ENCODE measurements at regions not wholly inside any gene's neighbourhood (a gene's known extent, or its start where the extent isn't known, plus 50 kb on each side); places are given as distances from the start of the nearest gene placed in this dataset.

DNA sequence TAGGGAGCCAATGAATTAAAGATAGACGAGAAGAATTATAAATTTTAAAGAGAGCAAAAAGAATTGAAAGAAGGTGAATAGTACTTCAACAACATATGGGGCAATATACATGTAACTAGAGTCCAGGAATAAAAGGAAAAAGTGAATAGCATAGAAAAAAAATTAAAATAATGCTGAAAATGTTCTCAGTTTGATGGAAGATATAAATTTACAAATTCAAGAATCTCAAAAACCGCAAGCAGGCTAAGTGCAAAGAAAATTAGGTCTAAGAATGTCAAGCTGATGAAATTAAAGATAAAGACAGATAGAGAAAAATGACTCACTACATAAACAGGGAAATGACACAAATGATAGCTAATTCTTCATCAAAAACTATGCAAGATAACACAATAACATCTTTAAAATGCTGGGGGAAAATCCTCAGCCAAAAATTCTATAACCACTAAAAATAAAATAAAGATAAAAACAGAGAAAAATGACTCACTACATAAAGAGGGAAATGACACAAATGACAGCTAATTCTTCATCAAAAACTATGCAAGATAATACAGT, 326.3 kb downstream of the TBX15 start:
- peaks cover 3 to 4% of the 10 kb centered on the region in 2 donors for H3K9me3 Mint-ChIP-seq
- H3K4me3 Mint-ChIP-seq, result no peak overlapping the region
- no peaks in the 10 kb centered on the region for H3K27me3 Mint-ChIP-seq
- DNase-seq, result no peak
- H3K4me1 Mint-ChIP-seq, result no peaks in the 10 kb centered on the region
- H3K27ac Mint-ChIP-seq, result no peak overlapping the region
- no peak for ATAC-seq (replicated peaks)
- no peaks in the 10 kb centered on the region for H3K36me3 Mint-ChIP-seq

GRCh38 chr1:118660769-118661168, 327.4 kb downstream of the TBX15 start:
- H3K27ac Mint-ChIP-seq, result no peak overlapping the region
- no peaks in the 10 kb centered on the region for H3K4me1 Mint-ChIP-seq
- H3K36me3 Mint-ChIP-seq, result no peaks in the 10 kb centered on the region
- DNase-seq (no peak), ATAC-seq (replicated peaks) (no peak)
- no peaks in the 10 kb centered on the region for H3K27me3 Mint-ChIP-seq
- H3K9me3 Mint-ChIP-seq, result peaks cover 3 to 11% of the 10 kb centered on the region in 2 donors
- H3K4me3 Mint-ChIP-seq, result no peak overlapping the region

DNA sequence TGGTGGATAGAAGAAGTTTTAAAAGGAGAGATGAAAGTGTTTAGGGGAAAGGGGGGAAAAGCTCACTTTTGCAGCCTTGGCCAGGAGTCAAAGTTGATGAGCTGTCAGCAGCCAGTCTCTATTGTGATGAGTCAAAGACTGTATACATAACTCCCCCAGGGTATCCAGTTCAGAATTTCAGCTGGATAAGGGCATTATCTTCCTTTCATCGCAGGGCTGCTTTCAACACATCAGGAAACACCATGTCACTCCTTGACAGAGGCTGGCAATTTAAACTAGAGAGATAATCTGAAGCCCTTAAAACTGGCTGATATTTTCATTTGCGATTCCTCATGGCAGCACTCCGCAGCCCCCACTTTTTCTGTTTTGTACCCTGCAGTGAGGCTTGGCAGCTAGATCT, 328.5 kb downstream of the TBX15 start:
- H3K4me3 Mint-ChIP-seq, result no peak overlapping the region
- H3K27ac Mint-ChIP-seq, result no peak overlapping the region
- peaks cover 6 to 16% of the 10 kb centered on the region in 2 donors for H3K9me3 Mint-ChIP-seq
- ATAC-seq (replicated peaks) (no peak), DNase-seq (no peak)
- no peaks in the 10 kb centered on the region for H3K36me3 Mint-ChIP-seq
- H3K27me3 Mint-ChIP-seq, result no peaks in the 10 kb centered on the region
- no peaks in the 10 kb centered on the region for H3K4me1 Mint-ChIP-seq

DNA sequence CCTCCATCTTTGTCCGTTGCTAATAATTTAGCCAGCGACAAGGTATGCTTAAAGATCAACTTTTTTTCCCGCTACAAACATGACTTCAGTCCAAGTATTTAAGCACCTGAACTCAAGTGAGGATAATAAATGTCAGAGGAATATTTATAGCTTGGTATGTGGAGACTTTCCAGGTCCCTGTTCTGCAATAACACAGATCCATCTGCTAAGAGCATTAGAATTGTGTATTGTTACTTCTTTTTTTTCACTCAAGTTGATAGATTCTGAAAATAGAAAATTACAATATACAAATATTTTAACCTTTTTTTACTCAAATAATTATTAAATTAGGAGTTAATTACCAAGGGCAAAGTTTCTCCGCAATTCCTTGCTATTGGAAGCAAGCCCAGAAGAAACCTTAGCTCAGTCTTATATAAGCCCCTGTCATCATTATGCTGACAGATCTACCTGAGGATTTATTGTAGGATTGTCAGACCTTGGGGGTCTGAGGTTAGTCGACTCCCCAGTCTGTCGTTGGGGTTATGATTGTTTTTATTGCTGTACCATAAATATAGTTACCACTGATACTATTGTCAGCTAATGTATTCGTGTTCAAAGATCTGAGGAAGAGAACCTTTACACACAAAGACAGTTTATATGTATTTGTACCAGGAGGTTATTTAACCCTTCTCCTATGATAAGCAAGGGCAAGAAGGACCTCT, 337.9 kb downstream of the TBX15 start:
- H3K36me3 Mint-ChIP-seq, result no peaks in the 10 kb centered on the region
- no peaks in the 10 kb centered on the region for H3K27me3 Mint-ChIP-seq
- peaks cover 4 to 10% of the 10 kb centered on the region in 2 donors for H3K9me3 Mint-ChIP-seq
- H3K27ac Mint-ChIP-seq, result no peak overlapping the region
- H3K4me1 Mint-ChIP-seq, result no peaks in the 10 kb centered on the region
- no peak for ATAC-seq (replicated peaks)
- DNase-seq, result no peak
- H3K4me3 Mint-ChIP-seq, result no peak overlapping the region

GRCh38 chr1:118649369-118650106, 338.6 kb downstream of the TBX15 start:
- no peak overlapping the region for H3K4me3 Mint-ChIP-seq
- ATAC-seq (replicated peaks), result no peak
- H3K36me3 Mint-ChIP-seq, result no peaks in the 10 kb centered on the region
- H3K4me1 Mint-ChIP-seq, result no peaks in the 10 kb centered on the region
- H3K9me3 Mint-ChIP-seq, result peaks cover 0 to 6% of the 10 kb centered on the region in 2 donors
- no peak overlapping the region for H3K27ac Mint-ChIP-seq
- no peaks in the 10 kb centered on the region for H3K27me3 Mint-ChIP-seq
- no peak for DNase-seq

GRCh38 chr1:118636004-118636403, 352.1 kb downstream of the TBX15 start:
- Mint-ChIP-seq H3K9me3 (peaks cover 12 to 20% of the 10 kb centered on the region in 2 donors), H3K27ac (no peak overlapping the region), H3K4me1 (no peaks in the 10 kb centered on the region), H3K4me3 (no peak overlapping the region), H3K27me3 (no peaks in the 10 kb centered on the region), H3K36me3 (no peaks in the 10 kb centered on the region)
- ATAC-seq (replicated peaks), result no peak
- DNase-seq, result no peak

DNA sequence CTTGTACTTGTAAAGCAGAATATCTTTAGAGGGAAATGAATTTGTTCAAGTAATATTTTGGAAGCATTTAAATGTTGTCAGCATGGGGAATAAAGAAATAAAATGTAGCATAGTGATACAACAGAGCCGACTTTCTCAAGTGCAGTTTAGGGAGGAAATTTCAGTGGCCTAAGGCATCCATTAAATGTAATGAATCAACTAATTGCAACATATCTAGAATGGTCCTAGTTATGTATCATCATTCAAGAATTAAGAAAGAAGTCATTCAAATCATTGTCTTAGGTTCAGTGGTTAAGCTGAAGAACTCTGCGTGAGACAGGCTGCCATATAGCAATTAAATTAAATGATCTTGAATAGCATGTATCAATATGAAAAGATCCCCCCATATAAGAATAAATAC, 360.7 kb downstream of the TBX15 start:
- no peaks in the 10 kb centered on the region for H3K36me3 Mint-ChIP-seq
- ATAC-seq (replicated peaks) (no peak), DNase-seq (no peak)
- H3K27ac Mint-ChIP-seq, result no peak overlapping the region
- no peak overlapping the region for H3K4me3 Mint-ChIP-seq
- peaks cover 5% of the 10 kb centered on the region in 2 donors for H3K9me3 Mint-ChIP-seq
- no peaks in the 10 kb centered on the region for H3K4me1 Mint-ChIP-seq
- H3K27me3 Mint-ChIP-seq, result no peaks in the 10 kb centered on the region

- peaks cover 0 to 2% of the 10 kb centered on the region in 2 donors for H3K9me3 Mint-ChIP-seq
- H3K4me3 Mint-ChIP-seq, result no peak overlapping the region
- no peaks in the 10 kb centered on the region for H3K4me1 Mint-ChIP-seq
- no peaks in the 10 kb centered on the region for H3K27me3 Mint-ChIP-seq
- ATAC-seq (replicated peaks) (no peak), DNase-seq (no peak)
- H3K27ac Mint-ChIP-seq, result no peak overlapping the region
- no peaks in the 10 kb centered on the region for H3K36me3 Mint-ChIP-seq
Measured at GRCh38 chr1:118621839-118622238, 366.3 kb downstream of the TBX15 start.

DNA sequence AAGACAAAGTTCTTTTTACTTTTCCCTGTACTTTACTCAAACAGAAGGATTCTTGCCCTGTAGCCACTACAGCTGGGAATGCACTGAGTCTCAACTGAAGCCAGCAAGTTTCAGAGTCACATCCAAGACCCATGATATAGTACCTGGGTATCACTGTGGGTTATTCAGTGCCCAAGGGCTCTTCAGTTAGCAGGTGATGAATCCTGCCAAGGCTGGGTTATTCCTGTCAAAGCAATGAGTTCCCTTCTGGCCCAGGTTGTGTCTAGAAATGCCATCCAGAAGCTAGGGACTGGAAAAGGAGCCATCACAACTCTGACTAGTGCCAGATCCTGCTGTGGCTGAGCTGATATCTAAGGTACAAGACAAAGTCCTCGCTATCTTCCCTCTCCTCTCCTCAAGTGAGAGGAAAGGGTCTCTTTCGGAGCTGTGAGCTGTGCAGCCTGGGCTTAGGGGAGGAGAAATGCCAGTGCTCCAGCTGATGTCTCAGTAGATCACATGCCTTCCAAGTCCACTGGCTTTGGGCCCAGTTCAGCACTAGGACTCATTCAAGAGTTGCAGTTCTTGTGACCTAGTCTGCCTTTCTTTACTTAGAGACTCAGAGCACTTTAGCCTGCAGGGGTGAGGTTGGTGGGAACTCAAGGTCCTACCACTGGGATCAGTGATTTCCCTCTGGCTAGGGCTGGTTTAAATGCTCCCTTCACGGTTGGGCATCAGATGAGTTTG, 369.4 kb downstream of the TBX15 start:
- no peaks in the 10 kb centered on the region for H3K4me1 Mint-ChIP-seq
- ATAC-seq (replicated peaks), result no peak
- H3K36me3 Mint-ChIP-seq, result no peaks in the 10 kb centered on the region
- H3K27me3 Mint-ChIP-seq, result no peaks in the 10 kb centered on the region
- no peak for DNase-seq
- no peak overlapping the region for H3K27ac Mint-ChIP-seq
- peaks cover 5 to 6% of the 10 kb centered on the region in 2 donors for H3K9me3 Mint-ChIP-seq
- no peak overlapping the region for H3K4me3 Mint-ChIP-seq

GRCh38 chr1:118617916-118618315, 370.2 kb downstream of the TBX15 start:
- no peak for DNase-seq
- Mint-ChIP-seq H3K4me3 (no peak overlapping the region), H3K27ac (no peak overlapping the region), H3K27me3 (no peaks in the 10 kb centered on the region), H3K4me1 (no peaks in the 10 kb centered on the region), H3K36me3 (no peaks in the 10 kb centered on the region), H3K9me3 (peaks cover 5 to 6% of the 10 kb centered on the region in 2 donors)
- ATAC-seq (replicated peaks), result no peak

DNA sequence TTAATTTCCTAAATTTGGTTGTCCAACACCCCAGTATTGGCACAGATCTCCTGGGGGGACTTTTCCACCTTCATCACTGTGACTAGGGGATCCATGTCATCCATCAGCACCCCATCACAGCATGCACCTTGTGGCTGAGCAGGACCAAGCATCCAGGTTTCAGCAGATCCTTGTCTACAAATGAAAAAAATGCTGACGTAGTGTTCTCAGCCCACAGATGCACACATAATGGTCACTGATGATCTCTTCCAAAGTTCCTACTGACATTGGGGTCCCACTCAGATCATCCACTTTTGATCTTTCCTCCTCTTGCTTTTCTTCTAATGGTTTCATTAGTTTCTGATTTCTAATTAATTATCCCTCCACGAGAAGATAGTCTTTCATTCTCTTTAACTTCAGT, 373.1 kb downstream of the TBX15 start:
- no peaks in the 10 kb centered on the region for H3K36me3 Mint-ChIP-seq
- H3K4me3 Mint-ChIP-seq, result no peak overlapping the region
- H3K27me3 Mint-ChIP-seq, result no peaks in the 10 kb centered on the region
- no peak overlapping the region for H3K27ac Mint-ChIP-seq
- DNase-seq, result no peak
- H3K9me3 Mint-ChIP-seq, result peaks cover 6 to 7% of the 10 kb centered on the region in 2 donors
- H3K4me1 Mint-ChIP-seq, result no peaks in the 10 kb centered on the region
- ATAC-seq (replicated peaks), result no peak

- Mint-ChIP-seq H3K4me3 (no peak overlapping the region), H3K9me3 (peaks cover 0 to 2% of the 10 kb centered on the region in 2 donors), H3K27ac (no peak overlapping the region), H3K27me3 (no peaks in the 10 kb centered on the region), H3K36me3 (no peaks in the 10 kb centered on the region), H3K4me1 (no peaks in the 10 kb centered on the region)
- no peak for ATAC-seq (replicated peaks)
- no peak for DNase-seq
Measured at GRCh38 chr1:118589238-118589846, 398.8 kb downstream of the TBX15 start.

DNA sequence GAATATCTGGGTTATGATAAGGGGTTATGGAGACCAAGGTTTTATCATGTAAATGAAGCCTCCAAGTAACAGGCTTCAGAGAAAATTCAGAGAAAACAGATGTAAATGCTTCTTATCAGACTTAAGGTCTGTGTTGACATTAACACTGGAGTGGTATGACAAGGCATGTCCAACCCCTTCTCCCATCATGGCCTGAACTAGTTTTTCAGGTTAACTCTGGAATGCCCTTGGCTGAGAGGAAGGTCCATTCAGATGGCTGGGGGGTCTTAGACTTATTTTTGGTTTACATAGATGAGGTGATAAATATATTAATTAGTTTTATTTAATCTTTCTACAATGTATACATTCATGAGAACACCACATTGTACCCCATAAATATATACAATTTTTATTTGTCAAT, 399.6 kb downstream of the TBX15 start:
- ATAC-seq (replicated peaks) (no peak), DNase-seq (no peak)
- Mint-ChIP-seq H3K4me1 (no peaks in the 10 kb centered on the region), H3K36me3 (no peaks in the 10 kb centered on the region), H3K9me3 (peaks cover 0 to 2% of the 10 kb centered on the region in 2 donors), H3K4me3 (no peak overlapping the region), H3K27me3 (no peaks in the 10 kb centered on the region), H3K27ac (no peak overlapping the region)

- Mint-ChIP-seq H3K9me3 (peaks cover 13 to 16% of the 10 kb centered on the region in 2 donors), H3K27me3 (no peaks in the 10 kb centered on the region), H3K4me3 (no peak overlapping the region), H3K27ac (no peak overlapping the region), H3K4me1 (no peaks in the 10 kb centered on the region), H3K36me3 (peaks cover 1 to 4% of the 10 kb centered on the region in 2 donors)
- ATAC-seq (replicated peaks) (no peak), DNase-seq (no peak)
Measured at GRCh38 chr1:118578276-118578675, 393.2 kb upstream of the SPAG17 start.
